ENCODE measurements at regions not wholly inside any gene's neighbourhood (a gene's known extent, or its start where the extent isn't known, plus 50 kb on each side); places are given as distances from the start of the nearest gene placed in this dataset.

- TF ChIP-seq, protein P1, sequence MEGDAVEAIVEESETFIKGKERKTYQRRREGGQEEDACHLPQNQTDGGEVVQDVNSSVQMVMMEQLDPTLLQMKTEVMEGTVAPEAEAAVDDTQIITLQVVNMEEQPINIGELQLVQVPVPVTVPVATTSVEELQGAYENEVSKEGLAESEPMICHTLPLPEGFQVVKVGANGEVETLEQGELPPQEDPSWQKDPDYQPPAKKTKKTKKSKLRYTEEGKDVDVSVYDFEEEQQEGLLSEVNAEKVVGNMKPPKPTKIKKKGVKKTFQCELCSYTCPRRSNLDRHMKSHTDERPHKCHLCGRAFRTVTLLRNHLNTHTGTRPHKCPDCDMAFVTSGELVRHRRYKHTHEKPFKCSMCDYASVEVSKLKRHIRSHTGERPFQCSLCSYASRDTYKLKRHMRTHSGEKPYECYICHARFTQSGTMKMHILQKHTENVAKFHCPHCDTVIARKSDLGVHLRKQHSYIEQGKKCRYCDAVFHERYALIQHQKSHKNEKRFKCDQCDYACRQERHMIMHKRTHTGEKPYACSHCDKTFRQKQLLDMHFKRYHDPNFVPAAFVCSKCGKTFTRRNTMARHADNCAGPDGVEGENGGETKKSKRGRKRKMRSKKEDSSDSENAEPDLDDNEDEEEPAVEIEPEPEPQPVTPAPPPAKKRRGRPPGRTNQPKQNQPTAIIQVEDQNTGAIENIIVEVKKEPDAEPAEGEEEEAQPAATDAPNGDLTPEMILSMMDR (conservative IDR thresholded peaks at IDR 0.05) = no peak
- no peak for TF ChIP-seq EZH2 (IDR thresholded peaks at IDR 0.05; ENCODE audit: low read depth)
These were observed 101.0 kb downstream of the SKIDA1 start for GRCh38 chr10:21424459-21424861.
